ENCODE measurements at regions not wholly inside any gene's neighbourhood (a gene's known extent, or its start where the extent isn't known, plus 50 kb on each side); places are given as distances from the start of the nearest gene placed in this dataset.

- DNase-seq (ENCODE audit: extremely low read depth, insufficient read length) = no peak
- H3K4me3 ChIP-seq (replicated peaks; ENCODE audit: low read depth, low read length) = no peak overlapping the region
- TF ChIP-seq CTCF (IDR thresholded peaks at IDR 0.05; ENCODE audit: insufficient read depth, low read length, poor library complexity, severe bottlenecking) = no peak
- no peaks in the 10 kb centered on the region; the same call in 1 of the 2 replicates for H3K27me3 ChIP-seq (replicated peaks; ENCODE audit: control insufficient read depth, insufficient read depth, low read length)
- no peaks in the 10 kb centered on the region for H3K36me3 ChIP-seq (ENCODE audit: control insufficient read depth, insufficient read depth, low read length)
Observed at GRCh38 chr22:34115722-34116121, 195.4 kb upstream of the LARGE1 start.

- Histone ChIP-seq H3K27me3 (replicated peaks; ENCODE audit: control insufficient read depth, insufficient read depth, low read length) (no peaks in the 10 kb centered on the region; the same call in 1 of the 2 replicates), H3K36me3 (ENCODE audit: control insufficient read depth, insufficient read depth, low read length) (no peaks in the 10 kb centered on the region), H3K4me3 (replicated peaks; ENCODE audit: low read depth, low read length) (no peak overlapping the region)
- TF ChIP-seq CTCF (IDR thresholded peaks at IDR 0.05; ENCODE audit: insufficient read depth, low read length, poor library complexity, severe bottlenecking) = no peak
- DNase-seq (ENCODE audit: extremely low read depth, insufficient read length) = no peak
Observed at GRCh38 chr22:34116126-34116525, 195.8 kb upstream of the LARGE1 start.

GRCh38 chr22:34122042-34122441 lies 201.8 kb upstream of the LARGE1 start:
- no peak for TF ChIP-seq CTCF (IDR thresholded peaks at IDR 0.05; ENCODE audit: insufficient read depth, low read length, poor library complexity, severe bottlenecking)
- Histone ChIP-seq H3K36me3 (ENCODE audit: control insufficient read depth, insufficient read depth, low read length) (no peaks in the 10 kb centered on the region), H3K4me3 (replicated peaks; ENCODE audit: low read depth, low read length) (no peak overlapping the region), H3K27me3 (replicated peaks; ENCODE audit: control insufficient read depth, insufficient read depth, low read length) (no peaks in the 10 kb centered on the region)
- DNase-seq (ENCODE audit: extremely low read depth, insufficient read length) = no peak

- Histone ChIP-seq H3K4me3 (replicated peaks; ENCODE audit: low read depth, low read length) (no peak overlapping the region), H3K27me3 (replicated peaks; ENCODE audit: control insufficient read depth, insufficient read depth, low read length) (no peaks in the 10 kb centered on the region), H3K36me3 (ENCODE audit: control insufficient read depth, insufficient read depth, low read length) (no peaks in the 10 kb centered on the region)
- TF ChIP-seq CTCF (IDR thresholded peaks at IDR 0.05; ENCODE audit: insufficient read depth, low read length, poor library complexity, severe bottlenecking) = no peak
- DNase-seq (ENCODE audit: extremely low read depth, insufficient read length) = no peak
Observed at GRCh38 chr22:34129691-34130486, 209.6 kb upstream of the LARGE1 start.

- no peak for TF ChIP-seq CTCF (IDR thresholded peaks at IDR 0.05; ENCODE audit: insufficient read depth, low read length, poor library complexity, severe bottlenecking)
- Histone ChIP-seq H3K36me3 (ENCODE audit: control insufficient read depth, insufficient read depth, low read length) (no peaks in the 10 kb centered on the region), H3K27me3 (replicated peaks; ENCODE audit: control insufficient read depth, insufficient read depth, low read length) (no peaks in the 10 kb centered on the region), H3K4me3 (replicated peaks; ENCODE audit: low read depth, low read length) (no peak overlapping the region)
- DNase-seq (ENCODE audit: extremely low read depth, insufficient read length) = no peak
Observed at GRCh38 chr22:34135749-34136148, 215.5 kb upstream of the LARGE1 start.

Data from GM06990 (cell line).